SK-N-SH treated with all-trans-retinoic acid at 6 μM for 48 hours (cell line): ENCODE measurements at regions not wholly inside any gene's neighbourhood (a gene's known extent, or its start where the extent isn't known, plus 50 kb on each side); places are given as distances from the start of the nearest gene placed in this dataset.
"Not testable (repeated sequence)": the region's sequence is repeated elsewhere in the genome, so short reads cannot be mapped to it uniquely, and the experiment has no call there.

ENCODE experiments used
- ATAC-seq: fragments of 200-7000 bp; cut with Tn5 transposase; 3 replicates; pipeline ENCODE4 v1.9.1; 2020; ENCODE audit warnings: mild to moderate bottlenecking, moderate library complexity
- ARNTL ChIP-seq: fragments of 450-650 bp; formaldehyde crosslinking; IDR thresholded peaks from 2 replicates; pipeline ENCODE4 v1.5.0; 2020; ENCODE audit warnings: low read depth, mild to moderate bottlenecking, moderate library complexity, borderline replicate concordance
- BACH2 ChIP-seq: fragments of 250-450 bp; sonication (Bioruptor Pico); IDR thresholded peaks from 2 replicates; pipeline ENCODE4 v1.9.0; 2021; ENCODE audit warnings: mild to moderate bottlenecking, borderline replicate concordance
- CREB5 ChIP-seq: fragments of 250-450 bp; sonication (Bioruptor Pico); IDR thresholded peaks from 2 replicates; pipeline ENCODE4 v1.5.1; 2020; ENCODE audit warnings: low read depth, mild to moderate bottlenecking, moderate library complexity
- CSDC2 ChIP-seq: fragments of 250-450 bp; sonication (Bioruptor Pico); IDR thresholded peaks from 2 replicates; pipeline ENCODE4 v1.5.0; 2020; ENCODE audit warnings: mild to moderate bottlenecking, moderate library complexity
- ESRRG ChIP-seq: fragments of 250-450 bp; sonication (Bioruptor Pico); IDR thresholded peaks from 2 replicates; pipeline ENCODE4 v1.6.1; 2021; ENCODE audit warnings: mild to moderate bottlenecking
- ISL1 ChIP-seq: fragments of 250-450 bp; sonication (Bioruptor Pico); IDR thresholded peaks from 2 replicates; pipeline ENCODE4 v2.1.2; 2022; ENCODE audit warnings: mild to moderate bottlenecking, moderate library complexity
- PATZ1 ChIP-seq: fragments of 250-450 bp; sonication (Bioruptor Pico); IDR thresholded peaks from 2 replicates; pipeline ENCODE4 v1.8.0; 2020; ENCODE audit warnings: mild to moderate bottlenecking, moderate library complexity, borderline replicate concordance
- POU6F1 ChIP-seq: fragments of 250-450 bp; sonication (Bioruptor Pico); IDR thresholded peaks from 2 replicates; pipeline ENCODE4 v1.8.0; 2021; ENCODE audit warnings: low read depth, mild to moderate bottlenecking, moderate library complexity, borderline replicate concordance
- PPARA ChIP-seq: fragments of 250-450 bp; sonication (Bioruptor Pico); IDR thresholded peaks from 2 replicates; pipeline ENCODE4 v1.5.0; 2020; ENCODE audit warnings: mild to moderate bottlenecking, borderline replicate concordance
- RARB ChIP-seq: fragments of 250-450 bp; sonication (Bioruptor Pico); IDR thresholded peaks from 2 replicates; pipeline ENCODE4 v1.8.0; 2021; ENCODE audit warnings: mild to moderate bottlenecking, moderate library complexity
- SNAI2 ChIP-seq: fragments of 250-450 bp; sonication (Bioruptor Pico); IDR thresholded peaks from 2 replicates; pipeline ENCODE4 v1.5.0; 2020; ENCODE audit warnings: mild to moderate bottlenecking, moderate library complexity
- TOX ChIP-seq: fragments of 250-450 bp; sonication (Bioruptor Pico); IDR thresholded peaks from 2 replicates; pipeline ENCODE4 v1.8.0; 2021; ENCODE audit warnings: mild to moderate bottlenecking, moderate library complexity, borderline replicate concordance
- TSHZ2 ChIP-seq: fragments of 250-450 bp; sonication (Bioruptor Pico); IDR thresholded peaks from 2 replicates; pipeline ENCODE4 v1.5.0; 2020; ENCODE audit warnings: mild to moderate bottlenecking, moderate library complexity
- ZC3H10 ChIP-seq: fragments of 250-450 bp; sonication (Bioruptor Pico); IDR thresholded peaks from 2 replicates; pipeline ENCODE4 v1.5.1; 2021; ENCODE audit warnings: mild to moderate bottlenecking, moderate library complexity
- ZFP3 ChIP-seq: fragments of 250-450 bp; sonication (Bioruptor Pico); IDR thresholded peaks from 2 replicates; pipeline ENCODE4 v1.5.0; 2020; ENCODE audit warnings: mild to moderate bottlenecking, moderate library complexity
- ZFP30 ChIP-seq: fragments of 450-650 bp; formaldehyde crosslinking; IDR thresholded peaks from 2 replicates; pipeline ENCODE4 v1.5.0; 2022; ENCODE audit warnings: mild to moderate bottlenecking, moderate library complexity
- ZNF565 ChIP-seq: fragments of 450-650 bp; formaldehyde crosslinking; conservative IDR thresholded peaks from 2 replicates; pipeline ENCODE4 v1.5.0; 2020; ENCODE audit warnings: low read depth, mild to moderate bottlenecking, moderate library complexity
- ZNF70 ChIP-seq: fragments of 450-650 bp; formaldehyde crosslinking; IDR thresholded peaks from 2 replicates; pipeline ENCODE4 v1.5.0; 2020; ENCODE audit warnings: mild to moderate bottlenecking, moderate library complexity
- ZNF8 ChIP-seq: fragments of 450-650 bp; formaldehyde crosslinking; IDR thresholded peaks from 2 replicates; pipeline ENCODE4 v1.5.0; 2020; ENCODE audit warnings: mild to moderate bottlenecking, moderate library complexity

GRCh38 chr12:27163894-27164293, 80.2 kb upstream of the STK38L start:
- ATAC-seq: no peak
- TF ChIP-seq TOX (no peak), ZC3H10 (CRISPR knock-in tag) (no peak), ZNF565 (no peak), ESRRG (no peak), ZNF70 (CRISPR knock-in tag) (no peak), ZFP30 (CRISPR knock-in tag) (no peak), CREB5 (no peak), ARNTL (CRISPR knock-in tag) (no peak), RARB (CRISPR knock-in tag) (no peak), BACH2 (CRISPR knock-in tag) (no peak), POU6F1 (CRISPR knock-in tag) (no peak)
- TF ChIP-seq, all 23 proteins: peak for 0

- ATAC-seq: no peak
- TF ChIP-seq SNAI2 (CRISPR knock-in tag): no peak
- TF ChIP-seq ZNF8 (CRISPR knock-in tag): no peak
- no peak for TF ChIP-seq BACH2 (CRISPR knock-in tag)
- TF ChIP-seq CSDC2: no peak
- no peak for TF ChIP-seq PATZ1 (CRISPR knock-in tag)
- no peak for TF ChIP-seq ZNF565
- no peak for TF ChIP-seq ZC3H10 (CRISPR knock-in tag)
- TF ChIP-seq PPARA (CRISPR knock-in tag): no peak
- TF ChIP-seq ESRRG: no peak
- no peak for TF ChIP-seq ZNF70 (CRISPR knock-in tag)
- no peak for TF ChIP-seq ISL1 (CRISPR knock-in tag)
- TF ChIP-seq, all 23 proteins: peak for 0
Measured at GRCh38 chr12:27164330-27165040, 79.6 kb upstream of the STK38L start.

GRCh38 chr12:27165958-27166357, 78.1 kb upstream of the STK38L start:
- not testable (repeated sequence) for ATAC-seq

- not testable (repeated sequence) for ATAC-seq
Measured at GRCh38 chr12:27171494-27171893, 72.6 kb upstream of the STK38L start.

- ATAC-seq: no peak
- TF ChIP-seq ZFP3: no peak
Measured at GRCh38 chr12:27176765-27177164, 67.3 kb upstream of the STK38L start.

- no peak for ATAC-seq
- TF ChIP-seq RARB (CRISPR knock-in tag) (no peak), TSHZ2 (CRISPR knock-in tag) (no peak)
- TF ChIP-seq, all 23 proteins: peak for 0
Measured at GRCh38 chr12:27177706-27178105, 66.4 kb upstream of the STK38L start.
